Skin of body (tissue), 1 donor: ENCODE measurements at regions not wholly inside any gene's neighbourhood (a gene's known extent, or its start where the extent isn't known, plus 50 kb on each side); places are given as distances from the start of the nearest gene placed in this dataset.
A peak's percentile ranks its signal among the peaks of the same experiment; 100 is the strongest.

Experiments
- DNase-seq: peaks from one replicate; lab custom pipeline; 2025; lab: John Stamatoyannopoulos, UW

GRCh38 chr5:111676926-111677415 lies 80.0 kb downstream of the NREP start:
- peak; percentile 51 for DNase-seq

GRCh38 chr5:111676466-111676865 lies 80.5 kb downstream of the NREP start:
- peak; percentile 80 for DNase-seq

GRCh38 chr5:111675201-111675934 lies 81.6 kb downstream of the NREP start:
- no peak for DNase-seq

GRCh38 chr5:111673891-111674626 lies 82.9 kb downstream of the NREP start:
- peak; percentile 30 for DNase-seq

- no peak for DNase-seq
Observed at GRCh38 chr5:111672099-111672498, 84.9 kb downstream of the NREP start.

- no peak for DNase-seq
Observed at GRCh38 chr5:111670826-111671492, 86.0 kb downstream of the NREP start.

GRCh38 chr5:111668477-111669414 lies 88.2 kb downstream of the NREP start:
- peak; percentile 15 for DNase-seq

- no peak for DNase-seq
Observed at GRCh38 chr5:111667128-111667736, 89.8 kb downstream of the NREP start.

- no peak for DNase-seq
Observed at GRCh38 chr5:111656580-111656979, 100.4 kb downstream of the NREP start.

GRCh38 chr5:111655169-111655924 lies 101.6 kb downstream of the NREP start:
- DNase-seq, result no peak

- DNase-seq, result no peak
Observed at GRCh38 chr5:111653408-111653807, 103.6 kb downstream of the NREP start.

- DNase-seq, result no peak
Observed at GRCh38 chr5:111649516-111649915, 107.5 kb downstream of the NREP start.

- DNase-seq, result no peak
Observed at GRCh38 chr5:111645303-111645838, 111.6 kb downstream of the NREP start.

GRCh38 chr5:111643499-111643898 lies 113.5 kb downstream of the NREP start:
- no peak for DNase-seq

GRCh38 chr5:111641533-111642233 lies 115.3 kb downstream of the NREP start:
- peak; percentile 95 for DNase-seq

- no peak for DNase-seq
Observed at GRCh38 chr5:111639912-111640311, 117.1 kb downstream of the NREP start.

GRCh38 chr5:111636736-111637135 lies 120.3 kb downstream of the NREP start:
- peak; percentile 37 for DNase-seq

GRCh38 chr5:111635916-111636570 lies 121.0 kb downstream of the NREP start:
- no peak for DNase-seq
